GM12878 (cell line): ENCODE measurements at regions not wholly inside any gene's neighbourhood (a gene's known extent, or its start where the extent isn't known, plus 50 kb on each side); places are given as distances from the start of the nearest gene placed in this dataset.

Source experiments
- ATAC-seq: fragments of 200-7000 bp; cut with Tn5 transposase; 3 replicates; pipeline ENCODE4 v1.9.1; 2020; ENCODE audit warnings: mild to moderate bottlenecking, moderate library complexity
- BruUV-seq: library from RNA; stranded (reverse); fragments of 400-500 nt; replicated peaks from 2 replicates; lab custom pipeline; 2021; lab: Mats Ljungman, UMichigan
- CTCF ChIA-PET: fragments of 300-600 bp; sonication (Branson Sonifier 250); formaldehyde crosslinking; extraction: SDS; loops from one replicate; lab custom pipeline; 2021; ENCODE audit warnings: inconsistent platforms; lab: Yijun Ruan, JAX
- POLR2A ChIA-PET: fragments of 350-600 bp; formaldehyde crosslinking; extraction: SDS; loops from one replicate; lab custom pipeline; 2021; ENCODE audit warnings: inconsistent platforms; lab: Charles Lee
- RAD21 ChIA-PET: fragments of 300-600 bp; sonication (Branson Sonifier 250); formaldehyde crosslinking; loops from one replicate; lab custom pipeline; 2023; ENCODE audit warnings: antibody characterized with exemption; ENCODE audit not compliant: unreplicated experiment; lab: Charles Lee
- SMC1A ChIA-PET: fragments of 300-600 bp; sonication (Branson Sonifier 250); formaldehyde crosslinking; loops from one replicate; lab custom pipeline; 2023; ENCODE audit not compliant: unreplicated experiment, uncharacterized antibody; lab: Charles Lee
- DNase-seq: peaks from one replicate; pipeline ENCODE4 v3.0.0-alpha.2; 2011; ENCODE audit warnings: low read depth, low spot score
- FAIRE-seq: peaks from 3 replicates; lab custom pipeline; 2011; peaks lifted over from hg19 to GRCh38; lab: Jason Lieb, UNC
- H2AFZ ChIP-seq: 2 replicates; pipeline ENCODE4 v1.6.0; 2011; ENCODE audit warnings: low read depth, low read length, control low read depth; ENCODE audit not compliant: control insufficient read depth
- H3K27ac ChIP-seq: 2 replicates; pipeline ENCODE4 v1.5.1; 2011; ENCODE audit warnings: control low read depth; ENCODE audit not compliant: control insufficient read depth, insufficient read depth
- H3K27me3 ChIP-seq, 2 experiments: replicated peaks in 1 of 2; 2 replicates each; pipeline versions ENCODE4 v1.6.0 to v1.6.1; 2011; ENCODE audit warnings: low read length in 1 of 2; ENCODE audit not compliant: control insufficient read depth in 2 of 2, insufficient read depth in 2 of 2
- H3K36me3 ChIP-seq, 2 experiments: 2 replicates each; pipeline ENCODE4 v1.5.1; 2011; ENCODE audit warnings: low read length in 1 of 2; ENCODE audit not compliant: control insufficient read depth in 2 of 2, insufficient read depth in 2 of 2
- H3K4me1 ChIP-seq: 2 replicates; pipeline ENCODE4 v1.6.1; 2011; ENCODE audit warnings: mild to moderate bottlenecking, low read length, moderate library complexity, mixed read lengths; ENCODE audit not compliant: control insufficient read depth, insufficient read depth
- H3K4me2 ChIP-seq: 2 replicates; pipeline ENCODE4 v1.6.0; 2011; ENCODE audit warnings: control low read depth; ENCODE audit not compliant: control insufficient read depth, insufficient read depth
- H3K4me3 ChIP-seq: fragments of 200-600 bp; sonication (generic); 2 replicates; pipeline ENCODE4 v1.5.1; 2016
- H3K79me2 ChIP-seq: 2 replicates; pipeline ENCODE4 v1.6.0; 2011; ENCODE audit warnings: low read length; ENCODE audit not compliant: control insufficient read depth, insufficient read depth
- H3K9ac ChIP-seq: 2 replicates; pipeline ENCODE4 v1.8.0; 2011; ENCODE audit warnings: low read length, control low read depth, mixed read lengths; ENCODE audit not compliant: control insufficient read depth, insufficient read depth
- H3K9me3 ChIP-seq: replicated peaks from 3 replicates; pipeline ENCODE4 v1.5.1; 2011; ENCODE audit warnings: mild to moderate bottlenecking, low read length; ENCODE audit not compliant: control insufficient read depth, insufficient read depth
- H4K20me1 ChIP-seq: 2 replicates; pipeline ENCODE4 v1.6.0; 2011; ENCODE audit not compliant: control insufficient read depth, insufficient read depth
- ETV6 ChIP-seq, 2 experiments: fragments of 450-650 bp in 1 of 2; IDR thresholded peaks in 1 of 2; conservative IDR thresholded peaks in 1 of 2; 2 replicates each; pipeline ENCODE4 v1.6.1; 2014; ENCODE audit warnings: antibody characterized with exemption in 1 of 2, borderline replicate concordance in 1 of 2, low read depth in 1 of 2, mild to moderate bottlenecking in 1 of 2, moderate library complexity in 1 of 2
- GABPA ChIP-seq: IDR thresholded peaks from 2 replicates; pipeline ENCODE4 v1.6.1; 2014; ENCODE audit warnings: antibody characterized with exemption, low read depth, mild to moderate bottlenecking, inconsistent platforms
- GATAD2B ChIP-seq: fragments of 450-650 bp; conservative IDR thresholded peaks from 2 replicates; pipeline ENCODE4 v1.6.1; 2017; ENCODE audit warnings: low read depth, mild to moderate bottlenecking, moderate library complexity
- POU2F2 ChIP-seq: IDR thresholded peaks from 3 replicates; pipeline ENCODE4 v1.6.1; 2011; ENCODE audit warnings: low read depth, mild to moderate bottlenecking, low read length, borderline replicate concordance
- SMC3 ChIP-seq: IDR thresholded peaks from 2 replicates; pipeline ENCODE4 v1.6.1; 2011; ENCODE audit warnings: low read length, improper control_type of control experiment, borderline replicate concordance
- TCF7 ChIP-seq: IDR thresholded peaks from 2 replicates; pipeline ENCODE4 v1.6.1; 2014; ENCODE audit warnings: antibody characterized with exemption, borderline replicate concordance
- ZNF274 ChIP-seq: IDR thresholded peaks from one replicate; pipeline ENCODE4 v1.8.0; 2011; ENCODE audit not compliant: insufficient read length, insufficient read depth
- WGBS: methylation state at CpG from one replicate; pipeline ENCODE4 v1.1.6; 2016; ENCODE audit warnings: low lambda C conversion rate; ENCODE audit not compliant: insufficient replicate concordance, insufficient coverage; ENCODE audit errors: missing lambda C conversion rate; 5-methylcytosine and 5-hydroxymethylcytosine counted together
- in situ Hi-C: fragments of 300-500 bp; cut with MboI; formaldehyde crosslinking; loops from 9 replicates; pipeline ENCODE4 v1.14.3; 2018; ENCODE audit warnings: mixed read lengths
- intact Hi-C: fragments of 100-400 bp; cut with micrococcal nuclease; formaldehyde crosslinking; loops from one replicate; pipeline ENCODE4 v1.14.2; 2022; ENCODE audit not compliant: unreplicated experiment
- TF ChIP-seq, protein P1 (sequence below): IDR thresholded peaks from 2 replicates; pipeline ENCODE4 v1.6.1; 2011; ENCODE audit warnings: mild to moderate bottlenecking, low read depth, low read length, moderate library complexity; ENCODE audit not compliant: insufficient replicate concordance
- TF ChIP-seq, protein P2 (sequence below): IDR thresholded peaks from 2 replicates; pipeline ENCODE4 v1.6.1; 2012; ENCODE audit warnings: low read length, inconsistent platforms
- TF ChIP-seq, protein P3 (sequence below): IDR thresholded peaks from 2 replicates; pipeline ENCODE4 v1.6.1; 2011; ENCODE audit warnings: borderline replicate concordance, low read depth, mild to moderate bottlenecking, moderate library complexity, low read length; ENCODE audit not compliant: insufficient read depth, poor library complexity, severe bottlenecking
- TF ChIP-seq, protein P4 (sequence below): IDR thresholded peaks from 2 replicates; pipeline ENCODE4 v1.6.1; 2012; ENCODE audit warnings: low read depth, low read length, improper control_type of control experiment
- TF ChIP-seq, protein P5 (sequence below): fragments of 450-650 bp; IDR thresholded peaks from 2 replicates; pipeline ENCODE4 v1.6.1; 2017; ENCODE audit warnings: mild to moderate bottlenecking, low read depth, inconsistent platforms; ENCODE audit not compliant: poor library complexity, severe bottlenecking

DNA sequence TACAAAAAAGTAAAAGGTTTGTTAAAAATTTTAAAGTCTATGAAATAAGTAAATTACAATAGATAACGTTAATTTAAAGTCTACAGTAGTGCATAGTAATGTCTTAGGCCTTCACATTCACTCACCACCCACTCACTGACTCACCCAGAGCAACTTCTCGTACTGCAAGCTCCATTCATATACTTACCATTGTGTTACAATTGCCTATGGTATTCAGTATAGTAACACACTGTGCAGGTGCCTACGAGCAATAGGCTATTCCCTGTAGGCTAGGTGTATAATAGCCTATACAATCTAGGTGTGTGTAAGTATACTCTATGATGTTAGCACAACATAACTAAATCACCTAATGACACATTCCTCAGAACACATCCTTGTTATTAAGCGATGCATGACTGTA, 435.3 kb upstream of the TMTC1 start:
- in situ Hi-C loops = no loop called here
- Histone ChIP-seq H2AFZ (no peak overlapping the region), H3K27ac (no peak overlapping the region), H3K4me3 (no peak overlapping the region), H3K4me2 (no peak overlapping the region), H3K79me2 (no peaks in the 10 kb centered on the region), H3K9ac (no peak overlapping the region), H3K27me3 (no peaks in the 10 kb centered on the region), H3K4me1 (no peaks in the 10 kb centered on the region), H4K20me1 (no peaks in the 10 kb centered on the region), H3K9me3 (no peaks in the 10 kb centered on the region), H3K36me3 (no peaks in the 10 kb centered on the region)
- TF ChIP-seq ZNF274 = no peak
- TF ChIP-seq SMC3 = no peak
- no peak for TF ChIP-seq ETV6 (conservative IDR thresholded peaks at IDR 0.05 in 1 of 2, IDR thresholded peaks at IDR 0.05 in 1 of 2; ENCODE audit: borderline replicate concordance in 1 of 2, low read depth in 1 of 2)
- TF ChIP-seq POU2F2 = no peak
- TF ChIP-seq TCF7 = no peak
- TF ChIP-seq, protein P1, sequence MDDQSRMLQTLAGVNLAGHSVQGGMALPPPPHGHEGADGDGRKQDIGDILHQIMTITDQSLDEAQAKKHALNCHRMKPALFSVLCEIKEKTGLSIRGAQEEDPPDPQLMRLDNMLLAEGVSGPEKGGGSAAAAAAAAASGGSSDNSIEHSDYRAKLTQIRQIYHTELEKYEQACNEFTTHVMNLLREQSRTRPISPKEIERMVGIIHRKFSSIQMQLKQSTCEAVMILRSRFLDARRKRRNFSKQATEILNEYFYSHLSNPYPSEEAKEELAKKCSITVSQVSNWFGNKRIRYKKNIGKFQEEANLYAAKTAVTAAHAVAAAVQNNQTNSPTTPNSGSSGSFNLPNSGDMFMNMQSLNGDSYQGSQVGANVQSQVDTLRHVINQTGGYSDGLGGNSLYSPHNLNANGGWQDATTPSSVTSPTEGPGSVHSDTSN = no peak
- TF ChIP-seq, protein P2, sequence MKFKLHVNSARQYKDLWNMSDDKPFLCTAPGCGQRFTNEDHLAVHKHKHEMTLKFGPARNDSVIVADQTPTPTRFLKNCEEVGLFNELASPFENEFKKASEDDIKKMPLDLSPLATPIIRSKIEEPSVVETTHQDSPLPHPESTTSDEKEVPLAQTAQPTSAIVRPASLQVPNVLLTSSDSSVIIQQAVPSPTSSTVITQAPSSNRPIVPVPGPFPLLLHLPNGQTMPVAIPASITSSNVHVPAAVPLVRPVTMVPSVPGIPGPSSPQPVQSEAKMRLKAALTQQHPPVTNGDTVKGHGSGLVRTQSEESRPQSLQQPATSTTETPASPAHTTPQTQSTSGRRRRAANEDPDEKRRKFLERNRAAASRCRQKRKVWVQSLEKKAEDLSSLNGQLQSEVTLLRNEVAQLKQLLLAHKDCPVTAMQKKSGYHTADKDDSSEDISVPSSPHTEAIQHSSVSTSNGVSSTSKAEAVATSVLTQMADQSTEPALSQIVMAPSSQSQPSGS = no peak
- TF ChIP-seq GATAD2B = no peak
- TF ChIP-seq GABPA = no peak
- TF ChIP-seq, protein P3, sequence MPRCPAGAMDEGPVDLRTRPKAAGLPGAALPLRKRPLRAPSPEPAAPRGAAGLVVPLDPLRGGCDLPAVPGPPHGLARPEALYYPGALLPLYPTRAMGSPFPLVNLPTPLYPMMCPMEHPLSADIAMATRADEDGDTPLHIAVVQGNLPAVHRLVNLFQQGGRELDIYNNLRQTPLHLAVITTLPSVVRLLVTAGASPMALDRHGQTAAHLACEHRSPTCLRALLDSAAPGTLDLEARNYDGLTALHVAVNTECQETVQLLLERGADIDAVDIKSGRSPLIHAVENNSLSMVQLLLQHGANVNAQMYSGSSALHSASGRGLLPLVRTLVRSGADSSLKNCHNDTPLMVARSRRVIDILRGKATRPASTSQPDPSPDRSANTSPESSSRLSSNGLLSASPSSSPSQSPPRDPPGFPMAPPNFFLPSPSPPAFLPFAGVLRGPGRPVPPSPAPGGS = no peak
- TF ChIP-seq, protein P4, sequence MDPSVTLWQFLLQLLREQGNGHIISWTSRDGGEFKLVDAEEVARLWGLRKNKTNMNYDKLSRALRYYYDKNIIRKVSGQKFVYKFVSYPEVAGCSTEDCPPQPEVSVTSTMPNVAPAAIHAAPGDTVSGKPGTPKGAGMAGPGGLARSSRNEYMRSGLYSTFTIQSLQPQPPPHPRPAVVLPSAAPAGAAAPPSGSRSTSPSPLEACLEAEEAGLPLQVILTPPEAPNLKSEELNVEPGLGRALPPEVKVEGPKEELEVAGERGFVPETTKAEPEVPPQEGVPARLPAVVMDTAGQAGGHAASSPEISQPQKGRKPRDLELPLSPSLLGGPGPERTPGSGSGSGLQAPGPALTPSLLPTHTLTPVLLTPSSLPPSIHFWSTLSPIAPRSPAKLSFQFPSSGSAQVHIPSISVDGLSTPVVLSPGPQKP = no peak
- TF ChIP-seq, protein P5, sequence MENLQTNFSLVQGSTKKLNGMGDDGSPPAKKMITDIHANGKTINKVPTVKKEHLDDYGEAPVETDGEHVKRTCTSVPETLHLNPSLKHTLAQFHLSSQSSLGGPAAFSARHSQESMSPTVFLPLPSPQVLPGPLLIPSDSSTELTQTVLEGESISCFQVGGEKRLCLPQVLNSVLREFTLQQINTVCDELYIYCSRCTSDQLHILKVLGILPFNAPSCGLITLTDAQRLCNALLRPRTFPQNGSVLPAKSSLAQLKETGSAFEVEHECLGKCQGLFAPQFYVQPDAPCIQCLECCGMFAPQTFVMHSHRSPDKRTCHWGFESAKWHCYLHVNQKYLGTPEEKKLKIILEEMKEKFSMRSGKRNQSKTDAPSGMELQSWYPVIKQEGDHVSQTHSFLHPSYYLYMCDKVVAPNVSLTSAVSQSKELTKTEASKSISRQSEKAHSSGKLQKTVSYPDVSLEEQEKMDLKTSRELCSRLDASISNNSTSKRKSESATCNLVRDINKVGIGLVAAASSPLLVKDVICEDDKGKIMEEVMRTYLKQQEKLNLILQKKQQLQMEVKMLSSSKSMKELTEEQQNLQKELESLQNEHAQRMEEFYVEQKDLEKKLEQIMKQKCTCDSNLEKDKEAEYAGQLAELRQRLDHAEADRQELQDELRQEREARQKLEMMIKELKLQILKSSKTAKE = no peak
- WGBS = 11% methylated on average over 4 of the region's 4 CpGs
- ATAC-seq (no peak), DNase-seq (no peak), FAIRE-seq (no peak)
- POLR2A ChIA-PET = no interaction called here
- RAD21 ChIA-PET = no interaction called here
- SMC1A ChIA-PET = no interaction called here
- intact Hi-C loops = no loop called here
- no TSS peak for BruUV-seq
- CTCF ChIA-PET = no interaction called here
